Hepatocyte (in vitro differentiated cells): ENCODE measurements at regions not wholly inside any gene's neighbourhood (a gene's known extent, or its start where the extent isn't known, plus 50 kb on each side); places are given as distances from the start of the nearest gene placed in this dataset.
"Not testable (repeated sequence)": the region's sequence is repeated elsewhere in the genome, so short reads cannot be mapped to it uniquely, and the experiment has no call there.

Source experiments
- DNase-seq: peaks from one replicate; pipeline ENCODE4 v3.0.0-alpha.2; 2016; ENCODE audit warnings: low spot score
- H2AFZ ChIP-seq: fragments of 200-600 bp; sonication (generic); 2 replicates; pipeline ENCODE4 v1.6.0; 2016; ENCODE audit warnings: antibody characterized with exemption, mild to moderate bottlenecking
- H3K27ac ChIP-seq: fragments of 200-600 bp; sonication (generic); 2 replicates; pipeline ENCODE4 v1.5.1; 2016; ENCODE audit warnings: mild to moderate bottlenecking
- H3K27me3 ChIP-seq: fragments of 200-600 bp; sonication (generic); 2 replicates; pipeline ENCODE4 v1.6.1; 2016
- H3K36me3 ChIP-seq: fragments of 200-600 bp; sonication (generic); replicated peaks from 2 replicates; pipeline ENCODE4 v1.5.1; 2016; ENCODE audit warnings: low read depth; ENCODE audit not compliant: insufficient read depth
- H3K4me1 ChIP-seq: fragments of 200-600 bp; sonication (generic); 2 replicates; pipeline ENCODE4 v1.5.1; 2016; ENCODE audit warnings: mild to moderate bottlenecking, moderate library complexity; ENCODE audit not compliant: insufficient read depth
- H3K4me2 ChIP-seq: fragments of 200-600 bp; sonication (generic); 2 replicates; pipeline ENCODE4 v1.6.0; 2016
- H3K4me3 ChIP-seq: fragments of 200-600 bp; sonication (generic); 2 replicates; pipeline ENCODE4 v1.5.1; 2016; ENCODE audit warnings: mild to moderate bottlenecking
- H3K79me2 ChIP-seq: fragments of 200-600 bp; sonication (generic); 2 replicates; pipeline ENCODE4 v1.6.0; 2017; ENCODE audit warnings: mild to moderate bottlenecking
- H3K9me2 ChIP-seq: fragments of 200-600 bp; sonication (generic); replicated peaks from 2 replicates; pipeline ENCODE4 v1.6.0; 2017; ENCODE audit warnings: mild to moderate bottlenecking; ENCODE audit not compliant: insufficient read depth
- H3K9me3 ChIP-seq: fragments of 200-600 bp; sonication (generic); 2 replicates; pipeline ENCODE4 v1.5.1; 2016; ENCODE audit warnings: low read depth, mild to moderate bottlenecking
- H4K20me1 ChIP-seq: fragments of 200-600 bp; sonication (generic); 2 replicates; pipeline ENCODE4 v1.6.0; 2016; ENCODE audit warnings: mild to moderate bottlenecking; ENCODE audit not compliant: insufficient read depth, poor library complexity, severe bottlenecking
- CTCF ChIP-seq: fragments of 200-600 bp; sonication (generic); IDR thresholded peaks from 2 replicates; pipeline ENCODE4 v1.5.1; 2016; ENCODE audit warnings: antibody characterized with exemption, mild to moderate bottlenecking; ENCODE audit not compliant: poor library complexity
- EZH2 ChIP-seq: fragments of 200-600 bp; sonication (generic); IDR thresholded peaks from 2 replicates; pipeline ENCODE4 v1.6.1; 2016; ENCODE audit warnings: antibody characterized with exemption, mild to moderate bottlenecking, borderline replicate concordance
- EZH2phosphoT487 ChIP-seq: fragments of 200-600 bp; sonication (generic); IDR thresholded peaks from one replicate; pipeline ENCODE4 v1.6.1; 2018; ENCODE audit warnings: antibody characterized with exemption, mild to moderate bottlenecking, low read depth, moderate library complexity; ENCODE audit not compliant: unreplicated experiment, severe bottlenecking
- WGBS: methylation state at CpG from one replicate; pipeline ENCODE4 v1.1.6; 2016; ENCODE audit warnings: low lambda C conversion rate; ENCODE audit errors: missing lambda C conversion rate; 5-methylcytosine and 5-hydroxymethylcytosine counted together

- Histone ChIP-seq H4K20me1 (no peaks in the 10 kb centered on the region), H3K9me3 (no peaks in the 10 kb centered on the region), H2AFZ (no peak overlapping the region), H3K79me2 (peaks cover 16% of the 10 kb centered on the region), H3K27me3 (no peaks in the 10 kb centered on the region), H3K9me2 (no peaks in the 10 kb centered on the region), H3K4me1 (no peaks in the 10 kb centered on the region), H3K4me3 (no peak overlapping the region), H3K27ac (no peak overlapping the region), H3K36me3 (no peaks in the 10 kb centered on the region), H3K4me2 (no peak overlapping the region)
- WGBS: 66% methylated on average over 6 of the region's 6 CpGs
- TF ChIP-seq EZH2phosphoT487 (no peak), EZH2 (no peak), CTCF (peak; percentile 38)
- DNase-seq: peak; percentile 35
These were observed 600.9 kb upstream of the DIPK2B start for GRCh38 chrX:45801554-45801953.

GRCh38 chrX:45800746-45801453 lies 600.2 kb upstream of the DIPK2B start:
- not testable (repeated sequence) for H3K27me3 ChIP-seq, H2AFZ ChIP-seq, H3K36me3 ChIP-seq, H3K4me1 ChIP-seq, H3K4me3 ChIP-seq, H4K20me1 ChIP-seq, H3K4me2 ChIP-seq, H3K9me2 ChIP-seq, H3K9me3 ChIP-seq, DNase-seq, H3K27ac ChIP-seq
- H3K79me2 ChIP-seq: peaks cover 16% of the 10 kb centered on the region
- 89% methylated on average over 15 of the region's 16 CpGs for WGBS

GRCh38 chrX:45799576-45799975 lies 598.9 kb upstream of the DIPK2B start:
- H3K4me3 ChIP-seq: no peak overlapping the region
- WGBS: 73% methylated on average over 6 of the region's 6 CpGs
- H3K27me3 ChIP-seq: no peaks in the 10 kb centered on the region
- no peaks in the 10 kb centered on the region for H3K9me3 ChIP-seq
- H3K36me3 ChIP-seq: no peaks in the 10 kb centered on the region
- H3K79me2 ChIP-seq: peaks cover 11% of the 10 kb centered on the region
- H3K27ac ChIP-seq: no peak overlapping the region
- peak overlapping the region; percentile 25 for H3K4me2 ChIP-seq
- H2AFZ ChIP-seq: no peak overlapping the region
- H4K20me1 ChIP-seq: no peaks in the 10 kb centered on the region
- no peak for TF ChIP-seq EZH2
- TF ChIP-seq EZH2phosphoT487: no peak
- no peak for TF ChIP-seq CTCF
- no peak for DNase-seq
- H3K9me2 ChIP-seq: no peaks in the 10 kb centered on the region
- no peaks in the 10 kb centered on the region for H3K4me1 ChIP-seq

GRCh38 chrX:45795546-45795945 lies 594.9 kb upstream of the DIPK2B start:
- no peak overlapping the region for H3K27ac ChIP-seq
- H3K79me2 ChIP-seq: peaks cover 20% of the 10 kb centered on the region
- TF ChIP-seq EZH2: no peak
- no peak for TF ChIP-seq CTCF
- TF ChIP-seq EZH2phosphoT487: no peak
- no peaks in the 10 kb centered on the region for H3K27me3 ChIP-seq
- no peak overlapping the region for H3K4me2 ChIP-seq
- no peaks in the 10 kb centered on the region for H3K36me3 ChIP-seq
- H4K20me1 ChIP-seq: no peaks in the 10 kb centered on the region
- H3K9me2 ChIP-seq: no peaks in the 10 kb centered on the region
- DNase-seq: no peak
- no peak overlapping the region for H2AFZ ChIP-seq
- no peaks in the 10 kb centered on the region for H3K4me1 ChIP-seq
- no peak overlapping the region for H3K4me3 ChIP-seq
- H3K9me3 ChIP-seq: no peaks in the 10 kb centered on the region
